KMS-11 (cell line): ENCODE measurements at regions not wholly inside any gene's neighbourhood (a gene's known extent, or its start where the extent isn't known, plus 50 kb on each side); places are given as distances from the start of the nearest gene placed in this dataset.

Source experiments
- H2AFZ ChIP-seq: fragments of 200-600 bp; sonication (generic); 2 replicates; pipeline ENCODE4 v1.6.1; 2016; ENCODE audit warnings: antibody characterized with exemption, mixed run types, low read depth
- H3K27ac ChIP-seq: fragments of 200-600 bp; sonication (generic); 2 replicates; pipeline ENCODE4 v1.6.1; 2016; ENCODE audit warnings: mild to moderate bottlenecking, mixed run types
- H3K27me3 ChIP-seq: fragments of 200-600 bp; sonication (generic); 2 replicates; pipeline ENCODE4 v1.6.1; 2017; ENCODE audit warnings: mild to moderate bottlenecking, low read depth, mixed run types, moderate library complexity; ENCODE audit not compliant: insufficient read depth
- H3K36me3 ChIP-seq: fragments of 200-600 bp; sonication (generic); 2 replicates; pipeline ENCODE4 v1.6.1; 2017; ENCODE audit warnings: mild to moderate bottlenecking, mixed run types; ENCODE audit not compliant: insufficient read depth
- H3K4me1 ChIP-seq: fragments of 200-600 bp; sonication (generic); 2 replicates; pipeline ENCODE4 v1.6.1; 2016; ENCODE audit warnings: mild to moderate bottlenecking, low read depth, mixed run types; ENCODE audit not compliant: poor library complexity, severe bottlenecking
- H3K4me2 ChIP-seq: fragments of 200-600 bp; sonication (generic); 2 replicates; pipeline ENCODE4 v1.7.0; 2016; ENCODE audit warnings: mild to moderate bottlenecking, mixed run types
- H3K4me3 ChIP-seq: fragments of 200-600 bp; sonication (generic); IDR thresholded peaks from 2 replicates; pipeline ENCODE4 v1.6.1; 2017; ENCODE audit warnings: low read depth, low read length, mixed read lengths; ENCODE audit not compliant: insufficient read depth
- H3K79me2 ChIP-seq: fragments of 200-600 bp; sonication (generic); 2 replicates; pipeline ENCODE4 v1.6.1; 2016; ENCODE audit warnings: low read depth, mixed run types; ENCODE audit not compliant: insufficient read depth
- H3K9ac ChIP-seq: fragments of 200-600 bp; sonication (generic); 2 replicates; pipeline ENCODE4 v1.6.1; 2016; ENCODE audit warnings: mild to moderate bottlenecking, mixed run types
- H4K20me1 ChIP-seq: fragments of 200-600 bp; sonication (generic); 2 replicates; pipeline ENCODE4 v1.6.1; 2016; ENCODE audit warnings: mild to moderate bottlenecking, mixed run types; ENCODE audit not compliant: insufficient read depth
- TF ChIP-seq, protein P1 (sequence below): fragments of 200-600 bp; sonication (generic); conservative IDR thresholded peaks from 2 replicates; pipeline ENCODE4 v1.6.1; 2017; ENCODE audit warnings: low read depth, mild to moderate bottlenecking, antibody characterized with exemption, low read length, moderate library complexity, mixed read lengths

GRCh38 chr21:28447462-28447861, 545.2 kb downstream of the LTN1 start:
- Histone ChIP-seq H3K4me3 (no peak overlapping the region), H3K79me2 (no peaks in the 10 kb centered on the region), H3K27me3 (no peaks in the 10 kb centered on the region), H3K9ac (no peak overlapping the region), H3K4me1 (no peaks in the 10 kb centered on the region), H3K4me2 (no peak overlapping the region), H3K36me3 (no peaks in the 10 kb centered on the region), H2AFZ (no peak overlapping the region), H3K27ac (no peak overlapping the region), H4K20me1 (no peaks in the 10 kb centered on the region)
- TF ChIP-seq, protein P1, sequence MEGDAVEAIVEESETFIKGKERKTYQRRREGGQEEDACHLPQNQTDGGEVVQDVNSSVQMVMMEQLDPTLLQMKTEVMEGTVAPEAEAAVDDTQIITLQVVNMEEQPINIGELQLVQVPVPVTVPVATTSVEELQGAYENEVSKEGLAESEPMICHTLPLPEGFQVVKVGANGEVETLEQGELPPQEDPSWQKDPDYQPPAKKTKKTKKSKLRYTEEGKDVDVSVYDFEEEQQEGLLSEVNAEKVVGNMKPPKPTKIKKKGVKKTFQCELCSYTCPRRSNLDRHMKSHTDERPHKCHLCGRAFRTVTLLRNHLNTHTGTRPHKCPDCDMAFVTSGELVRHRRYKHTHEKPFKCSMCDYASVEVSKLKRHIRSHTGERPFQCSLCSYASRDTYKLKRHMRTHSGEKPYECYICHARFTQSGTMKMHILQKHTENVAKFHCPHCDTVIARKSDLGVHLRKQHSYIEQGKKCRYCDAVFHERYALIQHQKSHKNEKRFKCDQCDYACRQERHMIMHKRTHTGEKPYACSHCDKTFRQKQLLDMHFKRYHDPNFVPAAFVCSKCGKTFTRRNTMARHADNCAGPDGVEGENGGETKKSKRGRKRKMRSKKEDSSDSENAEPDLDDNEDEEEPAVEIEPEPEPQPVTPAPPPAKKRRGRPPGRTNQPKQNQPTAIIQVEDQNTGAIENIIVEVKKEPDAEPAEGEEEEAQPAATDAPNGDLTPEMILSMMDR = no peak

DNA sequence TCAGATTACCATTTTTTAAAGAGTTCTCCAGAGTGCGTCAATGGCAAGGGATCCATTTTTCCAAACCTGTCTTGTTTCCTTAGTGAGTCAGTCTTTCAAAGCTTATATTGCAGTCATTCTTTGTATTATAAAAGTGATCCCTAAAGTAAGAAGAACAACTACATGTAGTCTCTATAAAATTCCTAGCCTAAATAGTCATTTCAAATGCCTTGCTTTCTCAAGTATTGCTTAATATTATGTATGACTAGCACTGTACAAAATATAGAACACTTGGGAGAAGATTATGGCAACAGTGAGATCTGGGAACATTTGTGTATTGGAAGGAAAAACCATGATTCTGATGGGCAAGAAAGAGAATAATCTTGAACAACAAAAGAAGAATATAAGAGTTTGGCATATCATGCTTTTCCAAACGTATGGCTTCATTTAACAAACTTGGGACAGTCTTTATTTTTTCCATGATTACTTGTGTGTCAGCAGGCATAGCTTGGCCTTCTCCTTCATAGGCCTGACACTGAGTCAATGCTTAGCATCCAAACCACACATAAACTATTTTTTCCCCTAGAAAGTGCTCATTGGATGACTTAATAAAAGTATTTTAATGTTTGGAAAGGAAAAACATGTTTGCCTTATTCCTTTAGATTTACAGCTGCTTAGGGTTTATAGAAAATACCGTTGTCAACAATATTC, 547.4 kb downstream of the LTN1 start:
- Histone ChIP-seq H3K4me2 (no peak overlapping the region), H3K4me3 (no peak overlapping the region), H3K4me1 (no peaks in the 10 kb centered on the region), H3K9ac (no peak overlapping the region), H3K27ac (no peak overlapping the region), H2AFZ (no peak overlapping the region), H3K79me2 (no peaks in the 10 kb centered on the region), H3K27me3 (no peaks in the 10 kb centered on the region), H4K20me1 (no peaks in the 10 kb centered on the region), H3K36me3 (no peaks in the 10 kb centered on the region)
- TF ChIP-seq, protein P1 = no peak

GRCh38 chr21:28444557-28444956, 548.1 kb downstream of the LTN1 start:
- no peak overlapping the region for H3K27ac ChIP-seq
- no peaks in the 10 kb centered on the region for H3K27me3 ChIP-seq
- no peaks in the 10 kb centered on the region for H3K36me3 ChIP-seq
- H3K4me3 ChIP-seq = no peak overlapping the region
- H2AFZ ChIP-seq = no peak overlapping the region
- TF ChIP-seq, protein P1 = no peak
- no peaks in the 10 kb centered on the region for H3K79me2 ChIP-seq
- H3K4me2 ChIP-seq = no peak overlapping the region
- no peaks in the 10 kb centered on the region for H4K20me1 ChIP-seq
- H3K9ac ChIP-seq = no peak overlapping the region
- no peaks in the 10 kb centered on the region for H3K4me1 ChIP-seq

DNA sequence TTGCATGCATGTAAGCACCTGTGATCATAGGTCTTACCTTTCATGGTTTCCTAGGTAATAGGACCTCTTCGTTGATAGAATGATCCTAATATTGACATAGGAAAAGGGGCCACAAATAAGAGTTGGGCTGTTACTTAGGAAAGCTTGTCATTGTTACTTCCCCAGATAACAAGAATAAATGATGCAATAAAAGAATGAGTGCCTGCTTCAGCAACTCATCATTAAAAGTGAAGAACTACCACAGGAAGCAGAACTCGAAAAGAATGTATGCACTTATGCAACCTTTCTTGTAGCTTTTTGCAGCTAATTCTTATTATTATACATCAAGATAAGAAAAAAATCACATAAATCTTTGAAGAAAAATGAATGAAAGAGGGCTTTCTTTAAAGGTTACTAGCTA, 548.6 kb downstream of the LTN1 start:
- Histone ChIP-seq H3K27me3 (no peaks in the 10 kb centered on the region), H3K27ac (no peak overlapping the region), H2AFZ (no peak overlapping the region), H3K79me2 (no peaks in the 10 kb centered on the region), H3K4me2 (no peak overlapping the region), H3K9ac (no peak overlapping the region), H4K20me1 (no peaks in the 10 kb centered on the region), H3K36me3 (no peaks in the 10 kb centered on the region), H3K4me3 (no peak overlapping the region), H3K4me1 (no peaks in the 10 kb centered on the region)
- TF ChIP-seq, protein P1 = no peak
